ENCODE measurements at regions not wholly inside any gene's neighbourhood (a gene's known extent, or its start where the extent isn't known, plus 50 kb on each side); places are given as distances from the start of the nearest gene placed in this dataset.

DNA sequence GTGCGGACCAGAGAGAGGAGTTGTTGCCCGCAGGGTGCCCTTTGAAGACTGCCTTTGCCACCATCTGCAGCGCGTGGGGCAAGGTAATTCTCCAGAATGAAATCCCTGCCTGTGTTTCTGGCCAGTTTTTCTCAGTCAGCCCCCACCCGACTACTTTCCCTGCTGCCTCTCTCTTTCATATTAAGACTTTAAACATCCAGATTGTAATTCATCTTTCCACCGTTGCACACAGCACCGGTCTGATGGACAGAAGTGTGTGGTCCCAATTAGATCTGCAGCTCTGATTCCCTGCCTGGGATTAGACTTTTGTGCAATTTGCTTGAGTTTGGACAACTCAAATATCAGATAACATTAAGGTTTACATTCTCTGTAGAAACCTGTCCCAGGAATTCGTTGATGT is 489.0 kb downstream of the QKI start:
- no peak overlapping the region for H3K4me2 ChIP-seq (ENCODE audit: low read depth, low read length)
- no peak for DNase-seq
- no peak overlapping the region for H3K9ac ChIP-seq (ENCODE audit: low read length)
- no peaks in the 10 kb centered on the region for H3K27me3 ChIP-seq (replicated peaks; ENCODE audit: insufficient read depth, low read length)
- H3K4me3 ChIP-seq (ENCODE audit: low read length) = no peak overlapping the region
- no peaks in the 10 kb centered on the region for H3K79me2 ChIP-seq (ENCODE audit: low read length)
- no peaks in the 10 kb centered on the region for H3K9me2 ChIP-seq (replicated peaks; ENCODE audit: insufficient read depth, low read length)
- H4K20me1 ChIP-seq (ENCODE audit: insufficient read depth, low read length) = no peaks in the 10 kb centered on the region
- H3F3A ChIP-seq (ENCODE audit: insufficient read depth, low read length) = no peaks in the 10 kb centered on the region
- H3K9me3 ChIP-seq (replicated peaks; ENCODE audit: insufficient read depth, low read length) = no peaks in the 10 kb centered on the region
- H3K27ac ChIP-seq (ENCODE audit: low read length) = no peak overlapping the region
- no peak overlapping the region for H2AFZ ChIP-seq (ENCODE audit: low read length)
- H3K36me3 ChIP-seq (replicated peaks; ENCODE audit: insufficient read depth, low read length) = no peaks in the 10 kb centered on the region
- no peaks in the 10 kb centered on the region for H3K4me1 ChIP-seq (ENCODE audit: low read length)
- TF ChIP-seq, protein P1, sequence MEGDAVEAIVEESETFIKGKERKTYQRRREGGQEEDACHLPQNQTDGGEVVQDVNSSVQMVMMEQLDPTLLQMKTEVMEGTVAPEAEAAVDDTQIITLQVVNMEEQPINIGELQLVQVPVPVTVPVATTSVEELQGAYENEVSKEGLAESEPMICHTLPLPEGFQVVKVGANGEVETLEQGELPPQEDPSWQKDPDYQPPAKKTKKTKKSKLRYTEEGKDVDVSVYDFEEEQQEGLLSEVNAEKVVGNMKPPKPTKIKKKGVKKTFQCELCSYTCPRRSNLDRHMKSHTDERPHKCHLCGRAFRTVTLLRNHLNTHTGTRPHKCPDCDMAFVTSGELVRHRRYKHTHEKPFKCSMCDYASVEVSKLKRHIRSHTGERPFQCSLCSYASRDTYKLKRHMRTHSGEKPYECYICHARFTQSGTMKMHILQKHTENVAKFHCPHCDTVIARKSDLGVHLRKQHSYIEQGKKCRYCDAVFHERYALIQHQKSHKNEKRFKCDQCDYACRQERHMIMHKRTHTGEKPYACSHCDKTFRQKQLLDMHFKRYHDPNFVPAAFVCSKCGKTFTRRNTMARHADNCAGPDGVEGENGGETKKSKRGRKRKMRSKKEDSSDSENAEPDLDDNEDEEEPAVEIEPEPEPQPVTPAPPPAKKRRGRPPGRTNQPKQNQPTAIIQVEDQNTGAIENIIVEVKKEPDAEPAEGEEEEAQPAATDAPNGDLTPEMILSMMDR (IDR thresholded peaks at IDR 0.05; ENCODE audit: low read length) = no peak

DNA sequence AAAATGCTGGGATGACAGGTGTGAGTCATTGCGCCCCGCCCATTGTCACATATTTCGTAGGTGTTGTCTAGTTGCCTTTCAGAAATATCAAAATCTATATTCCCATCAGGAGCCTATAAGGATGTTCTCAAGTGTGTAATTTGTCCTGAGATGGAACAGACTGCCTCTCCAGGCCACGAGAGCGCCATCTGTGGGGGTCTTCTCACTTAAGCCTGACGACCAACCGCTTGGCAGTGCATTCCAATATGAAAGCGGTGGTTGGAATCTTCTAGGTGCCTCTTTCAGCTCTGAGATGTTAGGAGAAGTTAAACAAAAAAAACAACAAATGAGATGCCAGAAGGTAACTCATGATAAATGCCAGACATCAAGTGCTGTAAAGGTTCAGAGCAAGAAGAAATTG is 488.5 kb downstream of the QKI start:
- Histone ChIP-seq H3F3A (ENCODE audit: insufficient read depth, low read length) (no peaks in the 10 kb centered on the region), H4K20me1 (ENCODE audit: insufficient read depth, low read length) (no peaks in the 10 kb centered on the region), H3K79me2 (ENCODE audit: low read length) (no peaks in the 10 kb centered on the region), H3K9ac (ENCODE audit: low read length) (no peak overlapping the region), H3K4me3 (ENCODE audit: low read length) (no peak overlapping the region), H3K36me3 (replicated peaks; ENCODE audit: insufficient read depth, low read length) (no peaks in the 10 kb centered on the region), H3K27ac (ENCODE audit: low read length) (no peak overlapping the region), H3K4me2 (ENCODE audit: low read depth, low read length) (no peak overlapping the region), H3K27me3 (replicated peaks; ENCODE audit: insufficient read depth, low read length) (no peaks in the 10 kb centered on the region), H3K9me2 (replicated peaks; ENCODE audit: insufficient read depth, low read length) (no peaks in the 10 kb centered on the region), H3K9me3 (replicated peaks; ENCODE audit: insufficient read depth, low read length) (no peaks in the 10 kb centered on the region), H3K4me1 (ENCODE audit: low read length) (no peaks in the 10 kb centered on the region), H2AFZ (ENCODE audit: low read length) (no peak overlapping the region)
- DNase-seq = no peak
- TF ChIP-seq, protein P1 (IDR thresholded peaks at IDR 0.05; ENCODE audit: low read length) = no peak
- no peak for TF ChIP-seq EZH2phosphoT487 (IDR thresholded peaks at IDR 0.05; ENCODE audit: low read length)
- TF ChIP-seq EZH2 (optimal IDR thresholded peaks at IDR 0.05; ENCODE audit: low read depth, low read length) = no peak

DNA sequence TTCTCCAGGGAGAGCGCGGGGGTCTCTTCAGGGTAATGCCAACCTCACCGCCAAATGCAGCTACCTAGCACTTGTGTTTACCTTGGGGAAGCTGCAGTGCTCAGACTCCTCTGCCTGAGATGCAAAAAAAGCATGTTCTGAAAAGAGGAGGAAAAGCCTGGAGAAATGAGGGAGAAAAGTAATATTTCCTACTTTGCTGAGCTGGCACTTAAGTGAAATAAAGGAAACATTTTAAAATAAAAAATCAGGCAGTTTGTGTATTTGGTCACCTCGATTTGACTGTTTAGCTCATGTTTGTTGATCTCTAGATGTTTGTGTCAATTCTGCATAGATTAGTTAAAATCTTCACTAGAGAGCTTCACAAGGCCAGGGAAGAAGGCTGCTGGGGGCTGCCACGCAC is 487.2 kb downstream of the QKI start:
- TF ChIP-seq, protein P1 (IDR thresholded peaks at IDR 0.05; ENCODE audit: low read length) = no peak
- no peak for TF ChIP-seq EZH2phosphoT487 (IDR thresholded peaks at IDR 0.05; ENCODE audit: low read length)
- no peak for TF ChIP-seq EZH2 (optimal IDR thresholded peaks at IDR 0.05; ENCODE audit: low read depth, low read length)
- H3K9ac ChIP-seq (ENCODE audit: low read length) = no peak overlapping the region
- no peak overlapping the region for H3K4me2 ChIP-seq (ENCODE audit: low read depth, low read length)
- H3K79me2 ChIP-seq (ENCODE audit: low read length) = no peaks in the 10 kb centered on the region
- no peaks in the 10 kb centered on the region for H3K27me3 ChIP-seq (replicated peaks; ENCODE audit: insufficient read depth, low read length)
- no peak overlapping the region for H3K4me3 ChIP-seq (ENCODE audit: low read length)
- no peaks in the 10 kb centered on the region for H3F3A ChIP-seq (ENCODE audit: insufficient read depth, low read length)
- no peaks in the 10 kb centered on the region for H4K20me1 ChIP-seq (ENCODE audit: insufficient read depth, low read length)
- H2AFZ ChIP-seq (ENCODE audit: low read length) = no peak overlapping the region
- H3K36me3 ChIP-seq (replicated peaks; ENCODE audit: insufficient read depth, low read length) = no peaks in the 10 kb centered on the region
- H3K9me2 ChIP-seq (replicated peaks; ENCODE audit: insufficient read depth, low read length) = no peaks in the 10 kb centered on the region
- H3K4me1 ChIP-seq (ENCODE audit: low read length) = no peaks in the 10 kb centered on the region
- H3K9me3 ChIP-seq (replicated peaks; ENCODE audit: insufficient read depth, low read length) = no peaks in the 10 kb centered on the region
- no peak for DNase-seq
- no peak overlapping the region for H3K27ac ChIP-seq (ENCODE audit: low read length)

DNA sequence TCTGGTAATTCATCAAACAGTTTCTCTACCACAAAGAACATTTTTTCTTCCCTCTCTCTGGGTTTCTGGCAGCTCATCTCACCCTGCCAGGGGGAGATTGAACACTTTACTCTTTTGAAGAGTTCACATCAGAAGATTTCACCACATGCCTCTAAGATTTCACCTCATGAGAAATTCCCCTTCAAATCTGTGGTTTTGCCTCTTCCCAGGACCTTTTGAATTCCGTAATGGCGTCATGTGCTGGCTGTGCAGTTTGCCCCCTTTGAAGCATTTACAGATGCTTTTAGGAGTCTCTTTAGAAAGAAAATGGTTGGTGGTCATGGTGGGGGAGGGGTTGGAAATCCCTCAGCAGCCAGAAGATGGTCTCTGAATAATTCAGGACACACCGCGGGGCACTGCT is 486.1 kb downstream of the QKI start:
- Histone ChIP-seq H3K27ac (ENCODE audit: low read length) (no peak overlapping the region), H3K4me3 (ENCODE audit: low read length) (no peak overlapping the region), H3F3A (ENCODE audit: insufficient read depth, low read length) (no peaks in the 10 kb centered on the region), H2AFZ (ENCODE audit: low read length) (no peak overlapping the region), H4K20me1 (ENCODE audit: insufficient read depth, low read length) (no peaks in the 10 kb centered on the region), H3K4me1 (ENCODE audit: low read length) (no peaks in the 10 kb centered on the region), H3K27me3 (replicated peaks; ENCODE audit: insufficient read depth, low read length) (no peaks in the 10 kb centered on the region), H3K9ac (ENCODE audit: low read length) (no peak overlapping the region), H3K9me3 (replicated peaks; ENCODE audit: insufficient read depth, low read length) (no peaks in the 10 kb centered on the region), H3K36me3 (replicated peaks; ENCODE audit: insufficient read depth, low read length) (no peaks in the 10 kb centered on the region), H3K4me2 (ENCODE audit: low read depth, low read length) (no peak overlapping the region), H3K79me2 (ENCODE audit: low read length) (no peaks in the 10 kb centered on the region), H3K9me2 (replicated peaks; ENCODE audit: insufficient read depth, low read length) (no peaks in the 10 kb centered on the region)
- no peak for TF ChIP-seq EZH2 (optimal IDR thresholded peaks at IDR 0.05; ENCODE audit: low read depth, low read length)
- TF ChIP-seq EZH2phosphoT487 (IDR thresholded peaks at IDR 0.05; ENCODE audit: low read length) = no peak
- TF ChIP-seq, protein P1 (IDR thresholded peaks at IDR 0.05; ENCODE audit: low read length) = no peak
- no peak for DNase-seq

Data from MM.1S (cell line).